ENCODE measurements at regions not wholly inside any gene's neighbourhood (a gene's known extent, or its start where the extent isn't known, plus 50 kb on each side); places are given as distances from the start of the nearest gene placed in this dataset.

DNA sequence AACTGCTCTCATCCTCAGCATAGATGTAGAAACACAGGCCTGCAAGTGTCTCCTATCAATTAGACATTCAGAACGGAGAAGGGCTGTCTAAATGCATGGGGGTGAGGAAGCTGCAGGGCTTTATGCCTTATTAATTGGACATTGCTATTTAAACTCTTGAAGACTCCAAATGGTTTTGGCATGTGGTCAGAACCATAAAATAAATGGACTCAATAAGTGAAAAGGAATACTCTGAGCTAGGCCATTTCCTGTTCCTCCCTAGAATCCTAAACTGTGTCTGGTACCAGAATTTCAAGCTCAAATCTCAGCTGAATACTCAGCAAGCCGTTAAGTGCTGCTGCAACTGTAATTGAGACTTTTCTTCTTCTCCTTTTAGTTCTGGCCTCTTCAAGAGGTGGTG is 80.4 kb upstream of the C1orf87 start:
- Histone ChIP-seq H3K27ac (no peak overlapping the region), H3K4me2 (ENCODE audit: low read length) (no peak overlapping the region), H3K27me3 (ENCODE audit: control insufficient read depth, insufficient read depth, low read length) (no peaks in the 10 kb centered on the region), H2AFZ (no peak overlapping the region), H3K4me1 (no peaks in the 10 kb centered on the region), H3K36me3 (ENCODE audit: control insufficient read depth, insufficient read depth, low read length) (no peaks in the 10 kb centered on the region), H3K9me3 (ENCODE audit: control insufficient read depth, low read length) (no peaks in the 10 kb centered on the region), H3K9ac (no peak overlapping the region), H3K4me3 (ENCODE audit: low read depth, low read length) (no peak overlapping the region), H3K79me2 (no peaks in the 10 kb centered on the region)
- TF ChIP-seq, protein P1, sequence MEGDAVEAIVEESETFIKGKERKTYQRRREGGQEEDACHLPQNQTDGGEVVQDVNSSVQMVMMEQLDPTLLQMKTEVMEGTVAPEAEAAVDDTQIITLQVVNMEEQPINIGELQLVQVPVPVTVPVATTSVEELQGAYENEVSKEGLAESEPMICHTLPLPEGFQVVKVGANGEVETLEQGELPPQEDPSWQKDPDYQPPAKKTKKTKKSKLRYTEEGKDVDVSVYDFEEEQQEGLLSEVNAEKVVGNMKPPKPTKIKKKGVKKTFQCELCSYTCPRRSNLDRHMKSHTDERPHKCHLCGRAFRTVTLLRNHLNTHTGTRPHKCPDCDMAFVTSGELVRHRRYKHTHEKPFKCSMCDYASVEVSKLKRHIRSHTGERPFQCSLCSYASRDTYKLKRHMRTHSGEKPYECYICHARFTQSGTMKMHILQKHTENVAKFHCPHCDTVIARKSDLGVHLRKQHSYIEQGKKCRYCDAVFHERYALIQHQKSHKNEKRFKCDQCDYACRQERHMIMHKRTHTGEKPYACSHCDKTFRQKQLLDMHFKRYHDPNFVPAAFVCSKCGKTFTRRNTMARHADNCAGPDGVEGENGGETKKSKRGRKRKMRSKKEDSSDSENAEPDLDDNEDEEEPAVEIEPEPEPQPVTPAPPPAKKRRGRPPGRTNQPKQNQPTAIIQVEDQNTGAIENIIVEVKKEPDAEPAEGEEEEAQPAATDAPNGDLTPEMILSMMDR (IDR thresholded peaks at IDR 0.05): no peak

DNA sequence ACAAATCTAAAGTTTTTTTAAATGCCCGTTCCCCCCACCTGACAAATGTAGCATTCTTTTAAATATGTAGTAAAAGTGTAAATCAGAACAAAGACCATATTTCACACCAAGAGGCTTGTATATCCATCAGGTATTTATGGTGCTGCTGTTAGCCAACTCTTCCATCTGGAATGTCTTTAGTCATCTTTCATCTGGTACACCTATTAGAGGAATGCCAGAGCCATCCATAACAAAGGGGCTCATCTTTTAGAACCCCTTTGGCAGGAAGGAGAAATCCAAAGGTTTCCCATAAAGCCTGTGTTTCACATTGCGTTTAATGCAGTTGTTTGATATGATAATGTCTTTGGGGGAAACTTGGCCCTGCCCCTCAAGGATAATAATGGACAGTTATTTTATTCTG is 79.3 kb upstream of the C1orf87 start:
- H3K9me3 ChIP-seq (ENCODE audit: control insufficient read depth, low read length): no peaks in the 10 kb centered on the region
- no peak overlapping the region for H3K9ac ChIP-seq
- TF ChIP-seq, protein P1 (IDR thresholded peaks at IDR 0.05): no peak
- H3K4me1 ChIP-seq: no peaks in the 10 kb centered on the region
- H3K4me3 ChIP-seq (ENCODE audit: low read depth, low read length): no peak overlapping the region
- H2AFZ ChIP-seq: no peak overlapping the region
- H3K4me2 ChIP-seq (ENCODE audit: low read length): no peak overlapping the region
- no peak overlapping the region for H3K27ac ChIP-seq
- no peaks in the 10 kb centered on the region for H3K79me2 ChIP-seq
- H3K36me3 ChIP-seq (ENCODE audit: control insufficient read depth, insufficient read depth, low read length): no peaks in the 10 kb centered on the region
- no peaks in the 10 kb centered on the region for H3K27me3 ChIP-seq (ENCODE audit: control insufficient read depth, insufficient read depth, low read length)

DNA sequence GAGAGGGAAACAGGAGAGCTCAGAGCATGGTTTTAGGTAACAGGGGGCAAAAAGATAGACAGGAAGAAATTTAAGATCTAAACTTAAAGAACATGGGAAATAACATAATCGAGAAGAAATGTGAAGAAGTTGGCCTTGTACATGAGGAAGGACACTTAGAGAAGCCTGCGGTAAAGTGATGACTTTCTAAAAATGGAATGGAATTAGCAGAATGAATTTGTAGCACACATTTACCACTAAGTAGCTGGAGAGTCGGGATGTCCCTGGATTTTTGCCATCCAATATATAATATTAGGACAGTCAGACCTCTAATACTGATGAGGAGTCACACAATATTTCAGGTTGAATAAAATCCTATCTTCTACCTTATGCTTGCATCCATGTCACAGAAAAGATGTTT is 77.7 kb upstream of the C1orf87 start:
- Histone ChIP-seq H3K4me1 (no peaks in the 10 kb centered on the region), H2AFZ (no peak overlapping the region)
- TF ChIP-seq, protein P1 (IDR thresholded peaks at IDR 0.05): no peak

DNA sequence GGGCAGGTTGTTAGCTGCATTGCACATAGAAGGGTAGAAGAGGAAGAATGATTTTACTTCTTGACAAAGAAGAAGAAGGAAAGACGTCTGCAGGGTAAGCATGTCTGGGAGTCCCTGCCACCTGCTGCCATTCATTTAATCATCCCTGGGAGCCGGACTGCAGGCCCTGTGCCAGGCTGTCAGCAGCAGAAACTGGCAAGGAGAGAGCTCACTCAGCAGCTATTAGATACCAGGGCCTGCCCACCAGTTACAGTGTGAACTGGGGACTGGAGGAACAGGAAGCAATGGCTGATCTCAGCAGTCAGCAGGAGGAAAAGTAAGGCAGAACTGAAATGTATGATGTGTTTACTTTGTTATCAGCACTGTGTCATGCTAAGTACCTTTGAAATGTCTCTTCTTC is 75.7 kb upstream of the C1orf87 start:
- Histone ChIP-seq H3K27ac (no peak overlapping the region), H3K79me2 (no peaks in the 10 kb centered on the region), H3K9me3 (ENCODE audit: control insufficient read depth, low read length) (no peaks in the 10 kb centered on the region), H3K4me3 (ENCODE audit: low read depth, low read length) (no peak overlapping the region), H3K4me1 (no peaks in the 10 kb centered on the region), H3K9ac (no peak overlapping the region), H3K4me2 (ENCODE audit: low read length) (no peak overlapping the region), H3K27me3 (ENCODE audit: control insufficient read depth, insufficient read depth, low read length) (no peaks in the 10 kb centered on the region), H2AFZ (no peak overlapping the region), H3K36me3 (ENCODE audit: control insufficient read depth, insufficient read depth, low read length) (no peaks in the 10 kb centered on the region)
- TF ChIP-seq, protein P1 (IDR thresholded peaks at IDR 0.05): no peak

More for the DNA sequence above, 77.7 kb upstream of the C1orf87 start:
- no peaks in the 10 kb centered on the region for H3K79me2 ChIP-seq
- no peaks in the 10 kb centered on the region for H3K27me3 ChIP-seq (ENCODE audit: control insufficient read depth, insufficient read depth, low read length)
- H3K4me3 ChIP-seq (ENCODE audit: low read depth, low read length): no peak overlapping the region
- no peak overlapping the region for H3K4me2 ChIP-seq (ENCODE audit: low read length)
- H3K36me3 ChIP-seq (ENCODE audit: control insufficient read depth, insufficient read depth, low read length): no peaks in the 10 kb centered on the region
- no peak overlapping the region for H3K27ac ChIP-seq
- H3K9me3 ChIP-seq (ENCODE audit: control insufficient read depth, low read length): no peaks in the 10 kb centered on the region
- H3K9ac ChIP-seq: no peak overlapping the region

DNA sequence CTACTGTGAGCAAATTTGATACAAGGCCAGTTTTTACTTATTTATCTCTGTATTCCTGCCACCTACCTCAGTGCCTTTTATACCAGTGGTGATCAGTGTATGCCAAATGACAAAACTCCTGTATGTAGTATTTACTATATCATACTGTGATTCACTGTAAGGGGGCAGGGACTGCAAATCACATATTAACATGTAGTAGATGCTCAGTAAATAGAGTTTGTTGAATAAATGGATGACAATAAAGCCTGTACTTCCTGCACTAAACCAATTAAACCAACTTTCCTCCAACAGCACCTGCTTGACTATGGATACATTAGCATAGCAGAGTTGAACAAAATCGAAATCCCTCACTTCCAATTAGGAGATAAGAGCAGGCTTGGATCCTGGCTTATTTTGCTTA is 73.3 kb upstream of the C1orf87 start:
- Histone ChIP-seq H3K9ac (no peak overlapping the region), H3K9me3 (ENCODE audit: control insufficient read depth, low read length) (no peaks in the 10 kb centered on the region), H3K27me3 (ENCODE audit: control insufficient read depth, insufficient read depth, low read length) (no peaks in the 10 kb centered on the region), H3K4me3 (ENCODE audit: low read depth, low read length) (no peak overlapping the region), H3K4me2 (ENCODE audit: low read length) (no peak overlapping the region), H3K27ac (no peak overlapping the region), H3K4me1 (no peaks in the 10 kb centered on the region), H3K79me2 (no peaks in the 10 kb centered on the region), H2AFZ (no peak overlapping the region), H3K36me3 (ENCODE audit: control insufficient read depth, insufficient read depth, low read length) (no peaks in the 10 kb centered on the region)
- TF ChIP-seq, protein P1 (IDR thresholded peaks at IDR 0.05): no peak
